NCI-H2081 treated with DMSO at 0.1 percent for 48 hours (cell line): ENCODE measurements at regions not wholly inside any gene's neighbourhood (a gene's known extent, or its start where the extent isn't known, plus 50 kb on each side); places are given as distances from the start of the nearest gene placed in this dataset.

Experiments used
- DNase-seq: peaks from one replicate; lab custom pipeline; 2025; lab: John Stamatoyannopoulos, UW

- DNase-seq: no peak
These were observed 403.0 kb upstream of the USP24 start for GRCh38 chr1:55618199-55618598.

GRCh38 chr1:55617288-55617982 is 402.3 kb upstream of the USP24 start:
- no peak for DNase-seq

- no peak for DNase-seq
These were observed 397.8 kb upstream of the USP24 start for GRCh38 chr1:55612988-55613387.

GRCh38 chr1:55611123-55611522 is 396.0 kb upstream of the USP24 start:
- DNase-seq: no peak

GRCh38 chr1:55610203-55610602 is 395.0 kb upstream of the USP24 start:
- DNase-seq: no peak

- DNase-seq: no peak
These were observed 394.5 kb upstream of the USP24 start for GRCh38 chr1:55609630-55610029.

GRCh38 chr1:55605155-55605554 is 390.0 kb upstream of the USP24 start:
- no peak for DNase-seq

- no peak for DNase-seq
These were observed 389.6 kb upstream of the USP24 start for GRCh38 chr1:55604749-55605148.

- no peak for DNase-seq
These were observed 389.0 kb upstream of the USP24 start for GRCh38 chr1:55604179-55604578.

GRCh38 chr1:55600242-55600641 is 385.1 kb upstream of the USP24 start:
- no peak for DNase-seq

GRCh38 chr1:55597910-55598309 is 382.7 kb upstream of the USP24 start:
- DNase-seq: no peak

- DNase-seq: no peak
These were observed 379.5 kb upstream of the USP24 start for GRCh38 chr1:55594701-55595100.

- no peak for DNase-seq
These were observed 378.1 kb upstream of the USP24 start for GRCh38 chr1:55593298-55593697.

GRCh38 chr1:55592122-55592521 is 377.0 kb upstream of the USP24 start:
- DNase-seq: no peak

- no peak for DNase-seq
These were observed 374.6 kb upstream of the USP24 start for GRCh38 chr1:55589671-55590297.

- DNase-seq: no peak
These were observed 373.1 kb upstream of the USP24 start for GRCh38 chr1:55588309-55588708.

- DNase-seq: no peak
These were observed 371.6 kb upstream of the USP24 start for GRCh38 chr1:55586771-55587170.

GRCh38 chr1:55585402-55585792 is 370.2 kb upstream of the USP24 start:
- no peak for DNase-seq

- no peak for DNase-seq
These were observed 369.6 kb upstream of the USP24 start for GRCh38 chr1:55584526-55585401.

GRCh38 chr1:55582084-55582483 is 366.9 kb upstream of the USP24 start:
- no peak for DNase-seq

GRCh38 chr1:55580845-55581332 is 365.7 kb upstream of the USP24 start:
- DNase-seq: no peak

GRCh38 chr1:55579332-55580001 is 364.3 kb upstream of the USP24 start:
- no peak for DNase-seq
